NB4 (cell line): ENCODE measurements at regions not wholly inside any gene's neighbourhood (a gene's known extent, or its start where the extent isn't known, plus 50 kb on each side); places are given as distances from the start of the nearest gene placed in this dataset.
"Not testable (repeated sequence)": the region's sequence is repeated elsewhere in the genome, so short reads cannot be mapped to it uniquely, and the experiment has no call there.

Experiments used
- DNase-seq: peaks from one replicate; pipeline ENCODE4 v3.0.0; 2010; ENCODE audit warnings: low read depth
- H3K4me3 ChIP-seq: one replicate; pipeline ENCODE4 v1.5.1; 2011; ENCODE audit warnings: mild to moderate bottlenecking, low read depth, low read length, moderate library complexity
- CTCF ChIP-seq: IDR thresholded peaks from one replicate; pipeline ENCODE4 v1.5.1; 2012; ENCODE audit warnings: low read depth, low read length
- MAX ChIP-seq: IDR thresholded peaks from 2 replicates; pipeline ENCODE4 v1.6.1; 2011; ENCODE audit warnings: low read depth, low read length
- MYC ChIP-seq: IDR thresholded peaks from 2 replicates; pipeline ENCODE4 v1.6.1; 2011; ENCODE audit warnings: low read depth, low read length
- POLR2A ChIP-seq: IDR thresholded peaks from 2 replicates; pipeline ENCODE4 v1.6.1; 2011; ENCODE audit warnings: mild to moderate bottlenecking; ENCODE audit not compliant: insufficient read length; ENCODE audit errors: extremely low read depth

- DNase-seq, result no peak
- TF ChIP-seq MYC (no peak), MAX (no peak)
- no peak overlapping the region for H3K4me3 ChIP-seq
Measured at GRCh38 chr4:72875545-72875944, 194.0 kb downstream of the COX18 start.

GRCh38 chr4:72875138-72875537 lies 194.4 kb downstream of the COX18 start:
- H3K4me3 ChIP-seq, result no peak overlapping the region
- TF ChIP-seq MYC (no peak), CTCF (no peak), POLR2A (no peak), MAX (no peak)

GRCh38 chr4:72864898-72865297 lies 204.6 kb downstream of the COX18 start:
- no peak overlapping the region for H3K4me3 ChIP-seq
- no peak for DNase-seq
- TF ChIP-seq MAX (no peak), MYC (no peak), POLR2A (no peak), CTCF (no peak)

More at GRCh38 chr4:72875138-72875537, 194.4 kb downstream of the COX18 start:
- DNase-seq, result no peak

- DNase-seq, H3K4me3 ChIP-seq: not testable (repeated sequence)
Measured at GRCh38 chr4:72864277-72864676, 205.2 kb downstream of the COX18 start.

- no peak for DNase-seq
- no peak overlapping the region for H3K4me3 ChIP-seq
- TF ChIP-seq CTCF, result no peak
- no peak for TF ChIP-seq MYC
- TF ChIP-seq POLR2A, result no peak
- TF ChIP-seq MAX, result no peak
Measured at GRCh38 chr4:72860766-72861165, 208.8 kb downstream of the COX18 start.

GRCh38 chr4:72858328-72858727 lies 211.2 kb downstream of the COX18 start:
- no peak overlapping the region for H3K4me3 ChIP-seq

GRCh38 chr4:72857787-72858186 lies 211.7 kb downstream of the COX18 start:
- DNase-seq, result no peak
- no peak overlapping the region for H3K4me3 ChIP-seq
- TF ChIP-seq MYC, result no peak
- no peak for TF ChIP-seq CTCF
- TF ChIP-seq POLR2A, result no peak
- TF ChIP-seq MAX, result no peak

More at GRCh38 chr4:72858328-72858727, 211.2 kb downstream of the COX18 start:
- no peak for DNase-seq
- TF ChIP-seq CTCF, result no peak
